Kasumi-1 (cell line): ENCODE measurements at regions not wholly inside any gene's neighbourhood (a gene's known extent, or its start where the extent isn't known, plus 50 kb on each side); places are given as distances from the start of the nearest gene placed in this dataset.
"Not testable (repeated sequence)": the region's sequence is repeated elsewhere in the genome, so short reads cannot be mapped to it uniquely, and the experiment has no call there.

Experiments used
- DNase-seq, 2 experiments: peaks; one replicate each; lab custom pipeline; 2025; lab: John Stamatoyannopoulos, UW

DNA sequence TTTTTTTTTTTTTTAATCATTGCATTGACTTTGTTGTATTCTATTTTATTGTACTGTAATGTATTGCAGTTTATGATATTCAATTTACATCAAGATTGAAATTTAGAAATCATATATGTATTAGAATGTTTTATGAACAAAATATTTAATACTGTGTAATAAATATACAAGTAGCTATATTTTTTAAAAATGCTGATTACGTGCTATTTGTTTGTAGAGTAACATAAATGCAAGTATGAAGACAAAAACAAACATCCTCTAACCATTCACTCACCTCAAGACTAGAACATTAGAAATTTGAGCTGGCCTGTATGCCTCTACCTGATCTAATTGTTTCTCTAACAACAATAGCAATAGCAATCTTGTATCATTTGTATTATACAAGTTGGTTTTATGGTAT is 290.3 kb downstream of the GATA3 start:
- DNase-seq, result no peak

DNA sequence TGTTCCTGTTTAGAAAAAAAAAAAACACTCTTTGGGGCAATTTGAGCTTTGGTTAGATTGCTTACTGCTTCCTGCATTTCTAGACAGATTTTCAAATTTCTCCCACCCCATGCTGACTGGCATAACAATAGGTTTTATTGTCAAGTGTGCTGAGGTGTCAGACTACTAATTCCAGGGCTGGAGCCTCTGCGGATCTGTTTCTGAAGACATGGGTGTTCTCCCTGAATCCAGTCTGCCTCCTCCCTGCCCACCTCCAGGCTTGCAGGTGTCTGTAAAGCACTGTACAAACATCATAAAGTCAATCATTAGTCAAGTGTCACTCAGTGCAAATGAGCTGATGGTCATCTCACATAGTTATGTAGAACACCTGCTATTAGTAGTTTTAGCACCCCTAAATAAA is 292.4 kb downstream of the GATA3 start:
- DNase-seq, result no peak

DNA sequence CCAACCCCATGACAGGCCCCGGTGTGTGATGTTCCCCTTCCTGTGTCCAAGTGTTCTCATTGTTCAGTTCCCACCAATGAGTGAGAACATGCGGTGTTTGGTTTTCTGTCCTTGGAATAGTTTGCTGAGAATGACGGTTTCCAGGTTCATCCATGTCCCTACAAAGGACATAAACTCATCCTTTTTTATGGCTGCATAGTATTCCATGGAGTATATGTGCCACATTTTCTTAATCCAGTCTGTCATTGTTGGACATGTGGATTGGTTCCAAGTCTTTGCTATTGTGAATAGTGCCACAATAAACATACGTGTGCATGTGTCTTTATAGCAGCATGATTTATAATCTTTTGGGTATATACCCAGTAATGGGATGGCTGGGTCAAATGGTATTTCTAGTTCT is 293.1 kb downstream of the GATA3 start:
- DNase-seq, result not testable (repeated sequence)

DNA sequence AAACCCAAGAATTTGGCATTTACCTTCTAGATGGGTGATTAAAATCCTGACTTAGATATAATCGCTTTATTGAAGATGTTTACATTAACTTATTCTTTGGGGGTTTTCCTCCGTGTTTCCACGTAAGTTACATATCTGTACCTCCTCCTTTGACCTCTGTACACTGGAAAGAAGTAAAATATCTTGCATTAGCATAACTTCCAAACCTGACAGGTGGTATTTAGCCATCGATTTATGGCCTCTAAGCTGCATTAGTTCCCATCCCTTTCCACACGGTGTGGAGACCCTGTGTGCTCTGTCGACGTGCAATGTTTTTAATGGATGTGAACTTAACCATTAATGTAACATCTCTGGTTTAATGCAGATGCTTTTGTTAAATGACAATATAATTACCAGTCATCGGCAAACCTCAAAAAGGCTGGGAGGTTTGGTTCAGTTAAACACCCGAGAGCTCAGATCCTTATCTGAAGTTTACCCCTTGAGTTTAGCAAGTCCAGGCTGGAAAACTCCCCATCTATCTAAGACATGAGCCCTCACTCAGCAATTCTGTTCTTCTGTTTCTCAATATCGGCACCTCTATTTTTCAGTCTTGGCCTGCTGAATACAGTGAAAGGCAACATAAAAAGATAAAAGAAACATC is 295.2 kb downstream of the GATA3 start:
- DNase-seq, result no peak

DNA sequence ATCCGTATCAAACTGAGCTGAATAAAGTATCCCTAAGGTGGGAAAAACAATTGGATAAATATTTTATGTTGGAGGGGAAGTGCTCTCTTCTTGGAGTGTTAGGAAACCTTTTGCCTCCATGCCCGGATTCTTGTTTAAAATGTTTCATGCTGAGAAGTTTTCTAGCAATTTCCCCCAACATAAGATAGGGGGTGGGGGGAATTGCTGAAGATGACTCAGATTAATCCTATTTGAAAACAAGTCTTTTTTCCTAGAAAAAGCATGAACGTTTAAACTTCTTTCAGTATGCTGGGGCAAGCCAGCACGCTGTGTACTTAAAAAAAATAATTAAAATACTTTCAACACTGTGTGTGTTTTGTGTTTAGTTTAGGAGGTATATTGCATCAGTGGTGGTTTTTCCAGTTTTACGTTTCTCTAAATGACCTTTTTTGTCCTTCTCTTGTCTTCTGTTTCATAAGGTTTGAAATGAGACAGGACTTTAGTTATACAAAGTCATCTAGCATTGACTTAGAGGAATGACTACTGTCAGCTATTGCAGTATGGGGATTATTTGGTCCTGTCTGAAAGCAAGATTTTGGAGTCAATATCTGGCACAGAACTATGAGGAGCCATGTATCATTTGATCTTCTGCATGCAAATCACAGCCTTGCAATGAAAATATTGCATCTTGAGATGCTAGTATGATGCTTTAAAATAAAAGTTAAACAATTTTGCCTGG is 295.9 kb downstream of the GATA3 start:
- no peak for DNase-seq

DNA sequence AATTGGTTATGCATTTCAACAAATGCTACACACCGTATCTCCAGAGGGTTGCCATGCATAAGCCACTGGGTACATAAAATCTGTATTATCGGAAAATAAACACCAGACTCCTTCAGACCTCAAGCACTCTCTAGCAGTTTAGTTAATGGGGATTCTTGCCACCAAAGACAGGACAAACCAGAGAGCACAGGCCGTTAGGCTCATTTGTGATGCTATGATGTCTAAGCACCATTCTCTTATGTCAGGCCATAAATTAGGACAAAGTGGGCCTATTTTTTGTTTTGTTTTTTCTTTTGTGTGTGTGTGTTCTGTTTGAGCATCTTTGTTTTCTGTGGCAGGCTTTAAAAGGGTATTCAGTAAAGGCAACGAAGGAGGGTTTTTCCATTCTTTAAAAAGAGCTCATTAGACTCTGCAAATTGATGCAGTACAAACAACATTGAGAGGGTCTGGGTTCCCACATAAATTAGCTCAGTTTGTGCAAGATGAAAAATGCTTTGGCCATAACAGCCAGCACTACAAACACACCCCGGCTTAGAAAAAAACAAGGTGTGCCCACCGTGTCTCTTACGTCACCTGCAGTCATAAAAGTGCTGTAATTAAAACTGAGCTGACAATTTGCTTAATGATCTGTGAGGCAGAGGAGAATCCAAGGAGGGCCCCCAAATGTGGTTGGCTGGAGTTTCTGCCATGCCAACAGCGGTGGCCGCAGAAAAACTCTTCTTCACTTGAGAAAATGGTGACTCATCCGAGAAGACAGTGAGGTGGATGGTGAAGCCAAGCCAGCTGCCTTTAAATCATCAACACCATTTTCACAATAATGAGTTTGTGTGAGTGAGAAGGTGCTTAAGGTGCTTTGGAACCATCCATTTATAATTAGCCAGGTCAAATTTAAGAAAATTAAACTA is 297.9 kb downstream of the GATA3 start:
- no peak for DNase-seq

DNA sequence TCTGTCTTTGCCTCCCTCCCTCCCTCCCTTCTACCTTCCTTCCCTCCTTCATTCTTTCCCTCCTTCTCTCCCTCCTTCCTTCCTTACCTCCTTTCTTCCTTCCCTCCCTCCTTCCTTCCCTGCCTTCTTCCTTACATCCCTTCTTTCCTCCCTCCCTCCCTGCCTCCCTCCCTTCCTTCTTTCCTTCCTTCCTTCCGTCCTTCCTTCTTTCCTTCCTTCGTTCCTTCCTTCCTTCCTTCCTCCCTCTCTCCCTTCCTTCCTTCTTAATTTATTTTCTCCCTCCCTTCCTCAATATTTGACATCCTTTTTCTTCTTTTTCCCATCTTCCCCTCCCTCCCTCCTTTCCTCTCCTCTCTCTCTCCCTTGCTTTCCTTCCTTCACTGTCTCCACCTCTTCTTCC is 301.8 kb downstream of the GATA3 start:
- DNase-seq, result no peak

DNA sequence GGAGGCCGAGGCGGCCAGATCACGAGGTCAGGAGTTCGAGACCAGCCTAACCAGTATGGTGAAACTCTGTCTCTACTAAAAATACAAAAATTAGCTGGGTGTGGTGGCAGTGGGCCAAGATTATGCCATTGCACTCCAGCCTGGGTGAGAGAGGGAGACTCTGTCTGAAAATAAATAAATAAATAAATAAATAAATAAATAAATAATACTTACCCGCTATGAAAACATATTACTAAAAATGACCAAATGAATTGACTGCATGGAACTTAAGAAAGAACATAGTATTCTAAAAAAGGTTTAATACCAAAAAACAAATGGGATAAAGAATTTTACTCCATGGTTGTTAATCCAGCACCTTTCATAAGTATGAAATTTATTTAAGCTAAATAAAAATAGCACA is 305.0 kb downstream of the GATA3 start:
- no peak for DNase-seq

DNA sequence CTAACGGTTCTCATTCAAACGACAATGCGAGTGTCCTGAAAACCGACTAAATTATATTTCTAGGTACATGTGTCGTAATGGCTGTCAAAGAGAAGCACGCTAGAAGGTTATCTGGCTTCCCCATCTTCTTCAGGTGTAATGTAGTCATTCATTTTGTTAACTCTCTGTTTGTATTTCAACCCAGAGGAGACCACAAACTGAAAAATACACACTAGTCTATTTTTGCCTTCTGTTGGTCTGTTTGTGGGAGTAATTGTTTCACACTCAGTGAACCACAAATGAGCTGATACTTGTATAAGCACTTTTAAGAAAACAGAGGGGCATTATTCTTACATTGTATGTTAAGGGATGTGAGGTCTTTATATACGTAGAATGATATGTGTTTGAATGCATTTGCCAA is 305.9 kb downstream of the GATA3 start:
- no peak for DNase-seq

DNA sequence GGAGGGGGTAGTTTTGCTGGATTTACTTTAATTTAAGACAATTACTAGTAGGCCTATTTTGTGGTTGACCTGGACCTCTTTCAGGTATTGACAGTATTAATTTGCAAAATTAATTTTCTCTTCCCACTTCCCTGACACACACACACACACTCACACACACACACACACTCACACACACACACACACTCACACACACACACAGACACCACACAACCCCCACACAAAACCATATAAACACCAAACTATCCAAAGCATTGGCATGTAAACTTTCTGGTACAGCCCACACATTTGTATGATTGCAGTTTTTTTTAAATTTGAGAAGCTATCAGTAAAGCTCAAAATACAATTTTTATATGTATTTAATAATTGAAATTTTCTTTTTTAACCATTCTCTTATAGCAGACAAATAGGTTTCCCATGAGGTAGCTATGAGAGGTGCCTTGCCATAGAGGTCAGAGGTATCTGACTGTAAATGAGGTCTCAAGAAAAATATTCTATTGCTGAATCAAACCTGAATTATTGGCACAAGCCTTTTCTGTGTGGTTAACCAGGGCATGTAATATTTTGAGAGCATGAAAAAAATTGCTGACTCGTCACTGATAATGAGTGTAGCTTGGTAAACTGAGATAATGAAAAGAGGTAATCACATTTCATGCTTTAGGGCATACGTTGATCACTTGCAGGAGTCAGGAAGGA is 306.5 kb downstream of the GATA3 start:
- no peak for DNase-seq

DNA sequence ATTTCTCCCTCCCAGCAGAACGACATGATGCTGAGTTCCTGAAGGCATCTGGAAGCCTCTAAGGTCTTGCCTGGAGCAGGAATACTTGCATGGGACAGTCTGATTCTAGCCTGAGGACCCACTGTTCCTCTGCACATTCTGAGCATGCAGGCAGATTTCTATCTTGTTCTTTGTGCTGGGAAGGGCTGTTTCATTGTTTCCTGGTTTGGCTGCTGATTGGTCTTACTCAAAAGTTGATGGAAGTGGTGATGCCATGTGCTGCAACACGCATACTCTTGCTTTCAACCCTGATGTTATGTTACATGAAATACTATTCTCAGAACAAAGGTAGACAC is 307.0 kb downstream of the GATA3 start:
- no peak for DNase-seq

DNA sequence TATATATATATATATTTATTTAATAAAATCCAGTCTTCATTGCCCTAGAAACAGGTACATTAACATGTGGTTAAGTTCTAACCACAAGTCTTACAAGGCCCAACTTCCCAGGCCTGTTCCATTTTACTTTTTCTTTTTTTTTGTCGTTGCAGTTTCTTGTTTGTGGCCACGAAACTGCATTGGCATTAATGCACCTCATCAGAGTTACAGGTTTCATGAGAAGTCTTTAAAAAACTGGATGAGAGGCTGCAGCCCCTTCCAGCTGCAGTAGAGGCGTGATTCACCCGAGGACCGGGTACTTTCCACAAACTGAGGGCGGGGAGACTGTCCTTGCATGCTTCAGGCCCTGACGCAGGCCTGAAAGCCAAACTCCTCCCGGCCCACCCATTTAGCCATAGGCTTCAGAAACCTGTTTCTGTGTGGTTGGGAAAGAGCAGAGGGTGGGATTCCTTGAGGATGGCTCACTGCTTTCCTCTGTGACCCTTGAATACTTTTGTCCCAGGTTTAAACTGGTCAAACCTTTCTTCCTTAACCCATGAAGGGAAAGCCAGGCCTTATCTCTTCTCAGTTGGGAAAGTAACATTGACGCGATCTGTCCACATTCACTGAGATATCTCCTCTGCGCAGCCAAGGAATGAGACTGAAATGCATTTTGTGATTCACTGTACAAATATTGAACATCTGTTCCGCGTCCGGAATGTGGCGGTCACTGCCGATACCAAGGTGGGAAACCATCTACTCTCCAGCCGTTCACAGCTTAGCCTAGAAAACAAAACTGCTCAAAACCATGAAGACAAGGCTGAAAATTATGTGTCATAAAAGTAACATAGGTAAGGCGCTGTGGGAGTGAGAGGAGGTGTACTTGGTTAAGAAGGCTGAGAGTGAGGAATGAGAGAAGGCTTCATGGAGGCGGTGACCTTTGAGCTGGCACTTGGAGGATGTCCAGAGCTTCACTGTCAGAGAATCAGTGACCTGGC is 311.7 kb downstream of the GATA3 start:
- no peak for DNase-seq

DNA sequence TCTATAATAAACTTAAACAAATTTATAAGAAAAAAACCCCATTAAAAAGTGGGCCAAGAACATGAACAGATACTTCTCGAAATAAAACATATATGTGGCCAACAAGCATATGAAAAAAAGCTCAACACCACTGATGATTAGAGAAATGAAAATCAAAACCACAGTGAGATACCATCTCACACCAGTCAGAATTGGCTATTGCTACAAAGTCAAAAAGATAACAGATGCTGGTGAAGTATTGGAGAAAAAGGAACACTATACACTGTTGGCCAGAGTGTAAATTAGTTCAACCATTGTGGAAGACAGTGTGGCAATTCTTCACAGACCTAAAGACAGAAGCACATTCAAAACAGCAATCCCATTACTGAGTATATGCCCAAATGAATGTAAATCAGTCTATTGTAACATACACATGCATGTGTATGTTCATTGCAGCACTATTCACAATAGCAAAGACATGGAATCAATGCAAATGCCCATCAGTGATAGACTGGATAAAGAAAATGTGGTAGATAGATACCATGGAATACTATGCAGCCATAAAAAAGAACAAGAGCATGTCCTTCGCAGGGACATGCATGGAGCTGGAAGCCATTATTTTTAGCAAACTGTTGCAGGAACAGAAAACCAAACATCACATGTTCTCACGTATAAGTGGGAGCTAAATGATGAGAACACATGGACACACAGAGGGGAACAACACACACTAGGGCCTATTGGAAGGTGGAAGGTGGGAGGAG is 313.4 kb downstream of the GATA3 start:
- DNase-seq, result not testable (repeated sequence)

DNA sequence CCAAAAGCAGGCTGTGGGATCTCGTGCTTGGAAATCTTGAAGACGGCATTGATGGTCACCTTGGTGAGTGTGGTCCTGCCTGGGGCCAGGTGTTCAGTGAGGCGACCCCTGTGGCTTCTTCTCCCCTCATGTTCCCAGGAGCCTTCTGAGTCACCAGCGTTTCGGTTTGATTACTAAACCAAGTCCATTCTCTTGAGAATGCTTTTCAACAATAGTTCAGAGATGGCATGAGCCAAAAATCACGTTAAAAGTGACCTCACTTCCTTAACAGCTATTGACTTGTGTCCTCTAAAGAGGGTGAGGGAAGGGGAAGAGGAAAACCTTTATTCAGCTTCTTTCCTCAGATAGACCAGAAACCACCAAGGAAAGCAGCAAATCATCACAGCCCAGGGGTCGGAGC is 315.2 kb downstream of the GATA3 start:
- no peak for DNase-seq

DNA sequence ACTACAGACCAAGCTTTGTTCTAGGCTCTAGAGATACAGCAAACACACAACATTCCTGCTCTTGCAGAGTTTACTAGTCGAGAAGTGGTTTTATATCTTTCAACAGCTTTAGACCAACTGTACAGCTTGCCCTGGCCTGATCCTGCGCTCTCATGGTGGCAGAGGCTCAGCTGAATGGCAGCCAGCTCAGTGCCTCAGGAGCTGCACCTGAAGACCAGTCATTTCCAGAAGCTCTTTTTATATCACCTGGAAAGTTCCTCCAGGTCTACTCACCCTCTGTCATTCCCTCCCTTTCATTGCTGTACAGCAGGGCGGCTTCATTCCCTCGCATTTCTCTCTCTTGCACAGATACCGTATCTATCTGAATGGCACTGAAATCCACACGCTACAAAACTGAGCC is 319.8 kb downstream of the GATA3 start:
- no peak for DNase-seq

DNA sequence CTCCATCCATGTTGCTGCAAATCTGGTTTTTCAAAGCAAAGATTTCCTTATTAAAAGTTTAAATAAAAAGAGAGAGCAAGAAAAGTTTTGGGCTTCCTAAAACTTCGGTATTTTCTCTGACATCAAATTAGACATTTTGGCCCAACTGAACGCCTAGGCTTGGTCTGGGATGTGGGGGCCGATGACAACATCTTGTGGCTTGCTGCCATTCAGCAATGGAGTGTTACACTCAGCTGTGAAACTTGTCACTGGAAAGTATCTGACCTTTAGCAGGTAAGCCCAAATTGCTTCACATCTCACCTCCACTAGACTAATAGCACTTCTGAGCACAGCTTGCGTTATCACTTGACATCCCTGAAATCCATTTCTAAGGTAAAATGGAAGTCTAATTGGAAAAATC is 320.6 kb downstream of the GATA3 start:
- no peak for DNase-seq

DNA sequence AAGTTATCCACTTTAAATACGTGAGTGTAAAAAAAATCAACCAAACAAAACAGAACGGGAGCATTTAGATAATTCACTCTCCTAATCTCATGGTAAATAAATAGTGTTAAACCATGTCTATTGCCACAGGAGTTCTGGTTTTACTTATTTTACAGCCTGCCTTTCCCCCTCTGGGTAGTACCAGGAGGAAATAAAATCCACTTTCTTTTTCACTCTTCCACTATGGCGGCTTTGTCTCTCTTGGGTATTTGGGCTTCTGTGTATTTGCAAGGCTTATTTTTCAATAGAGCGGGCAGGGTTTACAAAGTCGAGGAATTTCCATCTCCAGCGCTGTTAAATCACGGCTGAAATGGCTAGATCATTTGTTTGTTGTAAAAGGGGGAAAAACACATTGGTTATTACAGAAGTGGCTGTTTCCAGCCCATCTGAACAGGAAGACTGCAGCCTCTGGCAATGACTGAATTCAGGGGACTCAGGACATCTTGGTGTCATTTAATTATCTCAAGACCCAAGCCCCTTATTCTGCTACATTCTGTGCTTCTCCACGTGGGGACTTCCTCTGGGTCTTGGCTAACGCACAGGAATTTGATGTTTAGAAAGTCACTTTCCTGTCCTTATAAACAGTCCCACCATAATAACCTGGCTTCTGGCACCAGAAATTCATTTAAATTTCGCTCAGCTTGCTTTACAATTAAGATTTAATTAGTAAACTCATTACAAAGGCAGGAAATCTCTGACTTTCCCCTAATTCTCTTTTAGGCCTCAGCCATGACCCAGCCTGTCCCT is 323.9 kb downstream of the GATA3 start:
- no peak for DNase-seq

DNA sequence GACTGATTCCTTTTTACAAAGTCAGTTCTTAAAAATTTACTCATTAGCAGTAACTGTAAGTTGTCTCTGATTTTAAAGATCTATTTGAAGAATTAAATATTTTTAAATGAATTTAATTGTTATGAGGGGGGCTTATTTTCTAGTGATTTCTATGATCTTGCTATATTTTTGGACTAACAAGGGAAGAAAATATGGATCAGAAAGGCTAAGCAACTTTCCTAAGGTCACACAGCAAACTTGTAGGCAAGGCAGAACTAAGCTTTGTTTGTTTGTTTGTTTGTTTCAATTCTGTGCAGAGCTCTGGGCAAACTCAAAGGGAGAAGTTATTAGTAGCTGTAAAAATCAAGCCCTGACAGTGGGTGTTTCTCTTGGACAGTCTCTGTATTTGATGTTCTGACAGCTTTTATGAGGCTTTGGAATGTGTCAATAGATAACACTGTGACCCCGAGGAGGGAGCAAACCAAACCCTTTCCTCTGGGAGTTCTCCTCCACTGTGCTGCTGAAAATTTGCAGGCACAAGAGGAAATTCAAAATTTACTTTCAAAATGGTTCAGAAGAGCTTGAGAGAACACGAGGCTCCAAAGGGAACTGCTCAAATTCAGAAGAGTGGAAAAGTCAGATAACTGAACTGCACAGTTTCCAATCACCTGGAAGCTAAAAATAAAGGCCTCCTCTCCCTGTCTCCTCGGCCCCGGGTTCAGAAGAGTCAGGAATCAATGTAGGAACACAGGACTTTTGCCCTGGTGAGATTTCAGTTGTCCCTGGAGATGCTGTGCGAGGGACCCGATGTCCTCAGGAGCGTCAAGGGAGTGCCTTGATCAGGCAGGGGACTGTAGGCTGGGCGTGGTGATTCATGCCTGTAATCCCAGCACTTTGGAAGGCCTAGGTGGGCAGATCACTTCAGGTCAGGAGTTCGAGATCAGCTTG is 325.7 kb downstream of the GATA3 start:
- no peak for DNase-seq
